H1 (cell line): ENCODE measurements at regions not wholly inside any gene's neighbourhood (a gene's known extent, or its start where the extent isn't known, plus 50 kb on each side); places are given as distances from the start of the nearest gene placed in this dataset.

Experiments used
- BCL11A ChIP-seq, 2 experiments: IDR thresholded peaks; one replicate each; pipeline ENCODE4 v1.6.1; 2011; ENCODE audit warnings: low read depth in 2 of 2, low read length in 2 of 2, mild to moderate bottlenecking in 2 of 2
- CBX5 ChIP-seq: fragments of 300-800, 300-1000 bp; sonication (generic); IDR thresholded peaks from 2 replicates; pipeline ENCODE4 v1.7.1; 2016; ENCODE audit warnings: antibody characterized with exemption, low read length, low read depth
- CHD7 ChIP-seq: fragments of 300-600 bp; sonication (generic); IDR thresholded peaks from 2 replicates; pipeline ENCODE4 v1.7.1; 2012; ENCODE audit warnings: low read length, moderate library complexity, mild to moderate bottlenecking, inconsistent platforms; ENCODE audit not compliant: insufficient replicate concordance
- NRF1 ChIP-seq: IDR thresholded peaks from 2 replicates; pipeline ENCODE4 v1.6.1; 2011; ENCODE audit warnings: mild to moderate bottlenecking, low read depth, low read length, improper control_type of control experiment
- RAD21 ChIP-seq, 2 experiments: IDR thresholded peaks in 1 of 2; conservative IDR thresholded peaks in 1 of 2; 2 replicates each; pipeline ENCODE4 v1.6.1; 2011; ENCODE audit warnings: low read depth in 2 of 2, low read length in 2 of 2, improper control_type of control experiment in 1 of 2, inconsistent platforms in 1 of 2, mild to moderate bottlenecking in 1 of 2, moderate library complexity in 1 of 2
- RFX5 ChIP-seq: IDR thresholded peaks from 2 replicates; pipeline ENCODE4 v1.6.1; 2011; ENCODE audit warnings: low read depth, low read length, improper control_type of control experiment, borderline replicate concordance
- TF ChIP-seq, protein P1 (sequence below): IDR thresholded peaks from 2 replicates; pipeline ENCODE4 v1.6.1; 2012; ENCODE audit warnings: inconsistent platforms
- TF ChIP-seq, protein P2 (sequence below): IDR thresholded peaks from 2 replicates; pipeline ENCODE4 v1.6.1; 2012; ENCODE audit warnings: low read length, inconsistent platforms

GRCh38 chr1:240714568-240715292 lies 102.8 kb upstream of the GREM2 start (continued):
- TF ChIP-seq RAD21 (IDR thresholded peaks at IDR 0.05 in 1 of 2, conservative IDR thresholded peaks at IDR 0.05 in 1 of 2; ENCODE audit: low read depth in 2 of 2, low read length in 2 of 2) (no peak), NRF1 (no peak), CBX5 (no peak), BCL11A (IDR thresholded peaks at IDR 0.05; ENCODE audit: low read depth in 2 of 2, low read length in 2 of 2) (no peak), RFX5 (no peak), CHD7 (no peak)
- TF ChIP-seq, protein P1, sequence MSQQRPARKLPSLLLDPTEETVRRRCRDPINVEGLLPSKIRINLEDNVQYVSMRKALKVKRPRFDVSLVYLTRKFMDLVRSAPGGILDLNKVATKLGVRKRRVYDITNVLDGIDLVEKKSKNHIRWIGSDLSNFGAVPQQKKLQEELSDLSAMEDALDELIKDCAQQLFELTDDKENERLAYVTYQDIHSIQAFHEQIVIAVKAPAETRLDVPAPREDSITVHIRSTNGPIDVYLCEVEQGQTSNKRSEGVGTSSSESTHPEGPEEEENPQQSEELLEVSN = no peak
- TF ChIP-seq, protein P2, sequence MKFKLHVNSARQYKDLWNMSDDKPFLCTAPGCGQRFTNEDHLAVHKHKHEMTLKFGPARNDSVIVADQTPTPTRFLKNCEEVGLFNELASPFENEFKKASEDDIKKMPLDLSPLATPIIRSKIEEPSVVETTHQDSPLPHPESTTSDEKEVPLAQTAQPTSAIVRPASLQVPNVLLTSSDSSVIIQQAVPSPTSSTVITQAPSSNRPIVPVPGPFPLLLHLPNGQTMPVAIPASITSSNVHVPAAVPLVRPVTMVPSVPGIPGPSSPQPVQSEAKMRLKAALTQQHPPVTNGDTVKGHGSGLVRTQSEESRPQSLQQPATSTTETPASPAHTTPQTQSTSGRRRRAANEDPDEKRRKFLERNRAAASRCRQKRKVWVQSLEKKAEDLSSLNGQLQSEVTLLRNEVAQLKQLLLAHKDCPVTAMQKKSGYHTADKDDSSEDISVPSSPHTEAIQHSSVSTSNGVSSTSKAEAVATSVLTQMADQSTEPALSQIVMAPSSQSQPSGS = no peak
